ENCODE measurements at regions not wholly inside any gene's neighbourhood (a gene's known extent, or its start where the extent isn't known, plus 50 kb on each side); places are given as distances from the start of the nearest gene placed in this dataset.

GRCh38 chrX:117689956-117690355, 426.7 kb downstream of the KLHL13 start:
- H3K27me3 ChIP-seq, result no peaks in the 10 kb centered on the region
- H3K4me1 ChIP-seq, result no peaks in the 10 kb centered on the region
- H3K9me3 ChIP-seq, result no peaks in the 10 kb centered on the region
- no peak for ATAC-seq
- H3K36me3 ChIP-seq, result no peaks in the 10 kb centered on the region
- no peak overlapping the region for H3K4me3 ChIP-seq
- no peak for TF ChIP-seq POLR2A (IDR thresholded peaks at IDR 0.05)
- TF ChIP-seq CTCF (IDR thresholded peaks at IDR 0.05), result no peak
- intact Hi-C loops (cut with DNase I), result no loop called here
- 35 to 63% (median 51%) methylated on average over 3 of the region's 3 CpGs for WGBS, 4 donors
- DNase-seq, result no peak
- H3K27ac ChIP-seq, result no peak overlapping the region

GRCh38 chrX:117680286-117680685, 436.3 kb downstream of the KLHL13 start:
- Histone ChIP-seq H3K27ac (no peak overlapping the region), H3K36me3 (no peaks in the 10 kb centered on the region), H3K4me1 (no peaks in the 10 kb centered on the region), H3K27me3 (no peaks in the 10 kb centered on the region), H3K4me3 (no peak overlapping the region), H3K9me3 (no peaks in the 10 kb centered on the region)
- DNase-seq (no peak), ATAC-seq (no peak)
- TF ChIP-seq POLR2A (IDR thresholded peaks at IDR 0.05), result no peak
- TF ChIP-seq CTCF (IDR thresholded peaks at IDR 0.05), result no peak
- WGBS, 4 donors, result 73 to 92% (median 81%) methylated on average over 1 of the region's 1 CpG
- intact Hi-C loops (cut with DNase I), result no loop called here

- TF ChIP-seq POLR2A (IDR thresholded peaks at IDR 0.05) (no peak), CTCF (IDR thresholded peaks at IDR 0.05) (no peak)
- peaks cover 0 to 8% (median 0%) of the 10 kb centered on the region in 12 donors for H3K9me3 ChIP-seq
- no peaks in the 10 kb centered on the region for H3K36me3 ChIP-seq
- ATAC-seq (no peak), DNase-seq (no peak)
- no peaks in the 10 kb centered on the region for H3K4me1 ChIP-seq
- H3K27ac ChIP-seq, result no peak overlapping the region
- intact Hi-C loops (cut with DNase I), result no loop called here
- no peak overlapping the region for H3K4me3 ChIP-seq
- H3K27me3 ChIP-seq, result no peaks in the 10 kb centered on the region
Measured at GRCh38 chrX:117653396-117653795, 463.2 kb downstream of the KLHL13 start.

GRCh38 chrX:117645639-117646038, 471.0 kb downstream of the KLHL13 start:
- ATAC-seq (no peak), DNase-seq (no peak)
- 31 to 61% (median 53%) methylated on average over 1 of the region's 1 CpG for WGBS, 4 donors
- intact Hi-C loops (cut with DNase I), result no loop called here
- H3K4me1 ChIP-seq, result no peaks in the 10 kb centered on the region
- TF ChIP-seq CTCF (IDR thresholded peaks at IDR 0.05) (no peak), POLR2A (IDR thresholded peaks at IDR 0.05) (no peak)
- no peak overlapping the region for H3K4me3 ChIP-seq
- no peaks in the 10 kb centered on the region for H3K9me3 ChIP-seq
- H3K36me3 ChIP-seq, result no peaks in the 10 kb centered on the region
- H3K27me3 ChIP-seq, result peaks cover 0 to 4% (median 0%) of the 10 kb centered on the region in 9 donors
- no peak overlapping the region for H3K27ac ChIP-seq
